Stimulated activated naive CD4-positive, alpha-beta T cell treated with Interleukin-2 at 50 U/mL for 16 hours (primary cell): ENCODE measurements at regions not wholly inside any gene's neighbourhood (a gene's known extent, or its start where the extent isn't known, plus 50 kb on each side); places are given as distances from the start of the nearest gene placed in this dataset.

Experiments
- DNase-seq: peaks from one replicate; lab custom pipeline; 2025; lab: John Stamatoyannopoulos, UW

DNA sequence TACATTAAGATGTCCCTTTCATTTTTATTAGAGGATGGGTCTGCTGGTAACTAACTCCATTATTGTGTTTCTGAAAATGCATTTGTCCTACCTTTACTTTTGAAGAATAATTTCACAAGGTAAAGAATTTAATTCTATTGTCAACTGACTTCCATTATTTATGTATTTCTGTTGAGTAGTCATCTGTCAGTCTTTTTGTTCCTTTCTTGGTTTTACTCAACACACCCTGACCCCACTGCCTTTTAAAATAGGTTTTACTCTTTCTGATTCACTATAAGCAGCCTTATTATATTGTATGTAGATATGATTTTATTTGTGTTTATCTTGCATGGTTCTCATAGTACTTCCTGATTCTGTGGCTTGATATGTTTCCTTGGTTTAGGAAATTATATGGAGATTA lies 237.5 kb downstream of the TGFB2 start:
- no peak for DNase-seq

DNA sequence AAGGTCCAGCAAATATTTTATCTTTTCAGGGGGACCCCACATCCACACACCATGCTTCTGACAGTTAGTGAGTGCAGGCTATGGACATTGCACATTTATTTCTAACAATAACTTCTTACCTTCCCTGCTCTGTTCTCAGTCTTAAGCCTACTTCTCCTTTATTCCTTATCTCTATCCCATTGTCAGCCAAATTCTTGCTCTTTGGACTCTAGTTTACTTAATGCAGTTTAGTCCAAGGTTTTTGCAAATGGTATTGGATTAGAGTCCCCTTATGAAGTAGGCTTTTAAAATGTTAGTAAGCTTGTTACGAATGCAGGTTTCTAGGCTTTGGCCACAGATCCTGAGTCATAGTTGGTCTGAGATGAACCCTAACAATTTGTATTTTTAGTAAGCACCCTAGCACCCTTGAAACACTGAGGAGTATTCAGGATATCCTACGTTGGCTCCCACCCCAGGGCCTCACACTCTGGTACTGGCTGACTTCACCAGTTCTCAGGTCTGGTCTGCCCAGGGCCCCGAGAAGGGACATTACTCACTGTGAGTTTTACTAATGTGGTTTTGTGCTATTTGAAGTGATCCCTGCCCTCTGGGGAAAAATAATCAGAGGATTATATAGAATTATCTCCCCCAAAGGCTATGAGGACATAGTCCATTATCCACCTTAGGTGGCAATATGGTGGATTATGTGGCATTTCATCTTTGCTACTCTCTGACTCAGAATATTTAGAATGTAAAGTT lies 239.5 kb downstream of the TGFB2 start:
- DNase-seq, result no peak

GRCh38 chr1:218585511-218586184 lies 240.5 kb downstream of the TGFB2 start:
- no peak for DNase-seq

DNA sequence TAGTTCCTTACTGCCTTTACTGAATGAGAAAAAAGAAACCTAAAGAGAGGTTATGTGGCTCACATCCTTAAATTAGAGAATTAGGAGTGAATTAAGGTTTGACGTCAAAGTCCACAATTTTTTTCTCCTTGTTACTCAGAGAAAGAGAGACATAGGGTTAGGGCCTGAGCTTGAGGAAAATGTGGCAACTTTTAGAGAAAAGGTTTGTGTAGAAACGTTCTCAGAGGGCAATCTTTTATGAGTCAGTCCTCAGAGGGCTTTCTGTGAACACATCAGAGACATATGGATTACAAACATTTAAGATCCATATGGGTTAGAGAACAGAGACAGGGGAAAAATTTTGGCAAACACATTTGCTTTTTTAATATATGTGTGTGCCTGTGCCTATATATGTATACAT lies 242.8 kb downstream of the TGFB2 start:
- DNase-seq, result no peak

DNA sequence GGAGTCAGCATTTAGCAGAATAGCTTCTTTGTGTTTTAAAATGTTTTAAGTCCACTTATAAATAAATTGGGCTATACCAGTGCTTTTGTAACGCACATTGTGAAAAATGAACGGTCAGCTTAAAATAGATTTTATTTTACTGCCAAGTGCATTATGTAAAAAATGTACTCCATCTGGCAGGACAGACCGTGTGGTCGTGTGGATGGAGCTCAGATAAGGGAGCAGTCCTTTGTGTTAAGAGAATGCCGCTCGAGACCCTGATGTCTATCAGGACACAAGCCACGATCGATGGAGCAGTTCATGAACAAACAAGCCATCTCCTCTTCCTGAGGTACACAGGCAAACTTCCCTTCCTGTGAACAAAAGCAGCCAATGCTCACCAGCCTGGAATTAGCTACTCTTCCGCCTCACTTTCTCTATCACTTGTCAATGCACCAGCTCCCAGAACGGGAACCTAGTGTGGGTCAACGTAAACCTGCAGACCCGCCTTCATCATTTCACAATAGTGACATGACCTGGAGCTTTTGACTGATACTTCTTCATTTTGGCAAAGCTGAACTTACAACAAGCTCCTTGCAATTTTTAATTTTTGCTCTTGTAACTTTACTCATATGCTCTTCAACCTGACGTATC lies 243.5 kb downstream of the TGFB2 start:
- no peak for DNase-seq

DNA sequence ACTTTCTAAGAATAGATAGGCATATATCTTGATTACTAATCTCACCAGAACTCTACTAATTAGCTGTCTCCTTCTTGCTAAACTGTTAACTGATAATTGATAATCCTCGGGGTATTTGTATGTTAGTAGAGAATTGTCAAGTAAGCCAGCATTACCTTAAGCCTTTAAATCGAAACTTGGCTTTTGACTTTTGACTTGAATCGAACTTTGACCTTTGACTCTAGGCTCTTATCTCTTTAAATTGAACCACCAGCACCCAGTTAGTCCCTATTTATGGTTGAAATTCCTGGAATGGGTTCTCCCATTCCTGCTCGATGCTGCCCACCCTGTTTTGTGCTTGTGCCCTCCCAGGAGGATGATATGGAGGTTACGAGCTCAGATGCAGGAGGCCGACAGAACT lies 244.4 kb downstream of the TGFB2 start:
- no peak for DNase-seq

DNA sequence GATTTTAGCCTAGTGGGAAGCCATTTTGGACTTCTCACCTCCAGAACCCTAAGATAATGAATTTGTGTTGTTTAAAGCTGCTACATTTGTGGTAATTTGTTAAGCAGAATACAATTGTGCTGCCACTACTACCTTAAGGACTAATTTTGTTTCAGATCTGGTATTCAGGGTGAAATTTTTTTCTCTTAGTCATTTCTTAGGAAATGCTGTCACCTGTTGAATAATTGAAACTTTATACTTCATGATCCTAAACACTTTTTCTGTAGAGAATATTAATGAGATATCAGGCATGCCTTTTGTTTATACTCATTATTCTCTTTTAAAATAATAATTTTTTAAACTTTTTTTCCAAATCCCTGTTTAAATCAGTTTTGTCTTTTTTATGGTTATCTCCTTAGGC lies 246.8 kb downstream of the TGFB2 start:
- no peak for DNase-seq

DNA sequence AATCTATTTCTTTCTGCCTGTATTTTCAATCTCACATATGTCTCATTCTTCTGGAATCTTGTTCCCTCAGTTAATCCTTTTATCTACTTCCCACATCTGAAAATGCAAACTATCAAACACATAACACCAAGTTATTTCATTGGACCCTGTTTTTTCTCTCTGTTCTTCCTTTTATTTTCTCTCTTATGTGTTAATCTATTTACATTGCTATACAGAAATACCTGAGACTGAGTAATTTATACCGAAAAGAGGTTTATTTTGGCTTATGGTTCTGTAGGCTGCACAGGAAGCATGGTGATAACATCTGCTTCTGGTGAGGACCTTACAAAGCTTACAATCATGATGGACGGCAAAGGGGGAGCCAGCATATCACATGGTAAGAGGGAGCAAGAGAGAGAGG lies 247.6 kb downstream of the TGFB2 start:
- no peak for DNase-seq

- DNase-seq, result no peak
These were observed 255.8 kb downstream of the TGFB2 start for GRCh38 chr1:218600968-218601367.

GRCh38 chr1:218604217-218604616 lies 259.1 kb downstream of the TGFB2 start:
- no peak for DNase-seq

GRCh38 chr1:218611916-218612585 lies 266.9 kb downstream of the TGFB2 start:
- DNase-seq, result no peak

- DNase-seq, result no peak
These were observed 268.0 kb downstream of the TGFB2 start for GRCh38 chr1:218613105-218613504.

GRCh38 chr1:218614031-218614430 lies 268.9 kb downstream of the TGFB2 start:
- DNase-seq, result no peak

DNA sequence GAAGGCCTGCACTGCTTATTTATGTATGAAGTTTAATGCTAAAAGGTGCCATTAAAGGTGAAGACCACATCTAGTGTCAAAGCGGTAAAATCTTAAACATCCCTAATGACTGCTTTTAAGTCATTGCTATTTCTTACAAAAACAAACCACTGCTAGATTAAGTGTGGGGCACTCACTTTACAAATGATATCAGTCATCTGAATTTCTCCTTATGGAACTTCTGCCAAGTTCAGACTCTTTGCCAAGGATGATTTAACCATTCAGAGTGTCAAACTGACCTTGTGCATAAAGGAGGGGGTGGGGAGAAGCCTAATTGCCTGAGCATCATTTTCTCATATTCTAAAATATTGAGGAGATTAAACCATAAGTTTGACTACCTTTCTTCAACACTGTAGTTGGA lies 271.5 kb downstream of the TGFB2 start:
- DNase-seq, result no peak

DNA sequence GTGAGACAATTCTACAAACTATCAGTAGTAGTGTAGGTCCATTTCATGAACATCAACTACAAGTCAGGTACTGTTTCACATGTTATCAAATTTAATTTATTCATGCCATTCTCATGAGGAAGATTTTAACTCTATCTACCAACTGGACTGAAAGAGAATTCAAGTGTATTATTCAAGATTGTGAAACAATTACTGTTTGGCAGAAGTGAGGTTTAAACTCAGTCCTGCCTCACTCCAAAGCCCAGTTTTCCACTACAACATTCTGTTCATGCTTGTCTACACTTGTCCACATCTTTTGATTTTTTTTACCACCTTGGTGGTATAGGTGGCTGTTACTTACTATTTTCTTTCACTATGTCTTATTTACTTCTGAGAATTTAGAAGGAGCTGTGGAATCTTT lies 272.9 kb downstream of the TGFB2 start:
- DNase-seq, result no peak

GRCh38 chr1:218620956-218621355 lies 275.8 kb downstream of the TGFB2 start:
- no peak for DNase-seq

GRCh38 chr1:218624052-218624451 lies 278.9 kb downstream of the TGFB2 start:
- DNase-seq, result no peak

DNA sequence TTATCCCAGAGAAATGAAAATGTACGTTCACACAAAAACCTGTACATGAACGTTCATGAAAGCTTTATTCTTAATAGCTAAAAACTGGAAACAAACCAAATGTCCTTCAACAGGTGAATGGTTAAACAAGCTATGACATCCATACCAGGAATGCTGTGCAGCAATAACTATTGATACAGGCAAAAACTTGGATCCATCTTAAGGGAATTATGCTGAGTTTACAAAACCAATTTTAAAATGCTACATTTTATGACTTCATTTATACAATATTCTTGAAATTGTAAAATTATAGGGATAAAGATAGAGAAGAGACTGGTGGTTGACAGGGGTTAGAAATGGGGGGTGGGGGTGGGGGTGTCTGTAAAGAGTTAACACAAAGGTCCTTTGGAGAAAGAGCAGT lies 280.3 kb downstream of the TGFB2 start:
- DNase-seq, result no peak

DNA sequence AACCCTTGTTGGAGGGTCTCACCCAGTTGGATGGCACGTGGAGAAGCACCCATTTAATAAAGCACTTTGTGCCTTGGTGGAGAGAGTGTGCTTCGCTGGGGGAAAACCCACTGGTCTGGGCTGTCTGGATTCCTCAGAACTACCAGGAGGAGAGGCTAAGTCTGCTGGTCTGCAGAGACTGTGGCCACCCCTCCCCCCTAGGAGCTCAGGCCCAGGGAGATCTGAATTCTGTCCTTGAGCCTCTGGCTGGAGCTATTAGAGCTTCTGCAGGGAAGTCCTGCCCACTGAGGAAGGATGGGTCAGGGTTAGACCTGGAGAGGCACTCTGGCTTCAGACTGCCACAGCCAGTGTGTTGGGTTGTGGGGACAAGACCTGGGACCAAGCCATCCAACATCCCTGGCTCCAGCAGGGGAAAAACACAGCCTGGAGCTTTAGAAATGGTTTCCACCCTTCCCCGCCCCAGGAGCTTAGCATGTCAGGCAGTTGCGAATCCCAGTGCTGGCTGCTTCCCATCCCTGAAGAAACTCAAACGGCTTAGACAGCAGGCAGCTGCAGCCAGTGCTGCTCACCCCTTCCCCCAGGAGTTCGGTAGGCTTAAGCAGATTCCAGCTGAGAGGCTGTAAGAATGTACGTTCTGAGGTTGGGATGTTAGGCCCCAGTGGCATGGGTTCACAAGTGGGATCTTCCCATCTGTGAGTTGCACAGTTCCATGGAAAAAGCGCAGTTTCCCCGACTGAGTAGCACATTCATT lies 288.3 kb downstream of the TGFB2 start:
- no peak for DNase-seq

DNA sequence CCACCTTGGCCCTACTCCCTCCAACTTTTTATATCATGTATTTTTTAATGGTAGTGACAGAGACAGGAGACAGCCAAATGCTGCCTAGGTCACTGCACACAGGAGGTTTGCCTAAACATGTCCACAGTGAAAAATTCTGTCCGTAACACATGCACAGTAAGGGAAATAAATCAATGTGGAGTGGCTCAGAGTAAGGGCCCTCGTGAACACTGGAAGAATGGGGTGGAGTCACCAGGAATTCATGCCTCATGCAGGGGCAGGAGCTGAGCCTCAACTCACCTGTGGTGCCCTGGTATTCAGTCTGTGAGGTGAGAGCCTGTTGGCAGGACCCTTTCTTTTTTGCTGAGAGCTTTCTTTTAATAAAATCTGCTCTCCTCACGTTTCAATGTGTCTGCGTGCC lies 289.1 kb downstream of the TGFB2 start:
- DNase-seq, result no peak

DNA sequence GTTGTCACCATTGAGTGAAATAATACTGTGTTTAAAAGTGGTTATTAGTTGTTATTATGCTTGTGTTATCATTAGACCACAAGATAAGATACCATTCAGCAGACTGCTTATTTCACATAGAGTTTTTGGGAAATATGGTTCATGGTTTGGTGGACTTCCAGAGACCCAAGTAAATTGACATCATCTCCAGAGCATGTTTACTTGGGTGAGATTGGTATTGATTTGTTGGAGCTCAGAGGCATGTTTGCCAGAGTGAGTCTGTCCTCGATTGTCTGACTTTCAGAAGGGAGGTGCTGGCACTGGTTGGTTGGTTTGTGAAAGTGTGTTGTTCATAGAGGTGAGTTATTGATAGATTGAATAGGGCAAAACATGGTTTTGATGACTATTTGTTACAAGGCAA lies 291.4 kb downstream of the TGFB2 start:
- DNase-seq, result no peak

- no peak for DNase-seq
These were observed 295.0 kb downstream of the TGFB2 start for GRCh38 chr1:218640173-218640572.
